ENCODE measurements at regions not wholly inside any gene's neighbourhood (a gene's known extent, or its start where the extent isn't known, plus 50 kb on each side); places are given as distances from the start of the nearest gene placed in this dataset.

DNA sequence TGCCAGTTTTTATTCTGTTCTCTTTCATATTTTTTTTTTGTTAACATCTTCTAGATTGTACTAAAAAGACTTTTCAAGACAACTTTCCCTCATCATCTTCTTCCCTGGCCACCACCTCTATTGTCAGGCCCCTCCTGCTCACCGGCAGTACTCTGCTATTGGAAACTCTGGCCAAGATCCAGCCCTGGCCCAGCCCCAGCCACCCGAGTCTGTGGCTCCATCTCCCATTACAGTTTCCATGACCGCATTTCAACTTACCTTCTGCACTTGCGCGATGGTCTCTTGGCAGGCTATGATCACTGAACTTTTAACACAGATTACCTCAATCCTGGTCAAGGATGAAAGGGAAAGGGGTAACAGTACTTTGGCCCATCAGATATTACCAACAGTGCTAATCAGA is 137.7 kb upstream of the POM121L12 start:
- no peak for DNase-seq (ENCODE audit: low read depth in 2 of 3, low spot score in 2 of 3)

- no peak for DNase-seq (ENCODE audit: low read depth in 2 of 3, low spot score in 2 of 3)
Measured at GRCh38 chr7:52897288-52897687, 138.1 kb upstream of the POM121L12 start.

GRCh38 chr7:52877240-52877639 is 158.2 kb upstream of the POM121L12 start:
- DNase-seq (ENCODE audit: low read depth in 2 of 3, low spot score in 2 of 3): no peak

- no peak for DNase-seq (ENCODE audit: low read depth in 2 of 3, low spot score in 2 of 3)
Measured at GRCh38 chr7:52876402-52876801, 159.0 kb upstream of the POM121L12 start.

DNA sequence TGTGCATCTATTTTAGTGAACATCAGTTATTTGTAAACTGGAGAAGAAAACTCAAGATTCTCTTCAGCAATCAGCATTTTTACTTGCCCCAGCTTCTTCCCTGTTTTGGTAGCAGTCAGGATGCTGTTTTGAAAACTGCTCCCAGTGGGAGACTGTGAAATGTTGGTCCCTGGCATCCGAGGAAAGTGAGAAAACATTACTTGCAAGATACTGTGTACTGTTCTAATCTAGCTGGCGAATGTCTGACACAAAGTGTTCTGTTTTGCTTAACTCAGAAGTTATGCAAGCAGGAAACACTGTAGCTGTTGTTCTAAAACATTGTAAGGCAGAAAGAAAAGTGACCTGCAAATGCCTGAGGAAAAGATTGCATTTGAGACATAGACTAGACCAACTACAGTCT is 171.8 kb upstream of the POM121L12 start:
- DNase-seq (ENCODE audit: low read depth in 2 of 3, low spot score in 2 of 3): no peak

- no peak for DNase-seq (ENCODE audit: low read depth in 2 of 3, low spot score in 2 of 3)
Measured at GRCh38 chr7:52862321-52862720, 173.1 kb upstream of the POM121L12 start.

- no peak for DNase-seq (ENCODE audit: low read depth in 2 of 3, low spot score in 2 of 3)
Measured at GRCh38 chr7:52857367-52857766, 178.1 kb upstream of the POM121L12 start.

- DNase-seq (ENCODE audit: low read depth in 2 of 3, low spot score in 2 of 3): no peak
Measured at GRCh38 chr7:52854681-52855080, 180.8 kb upstream of the POM121L12 start.

DNA sequence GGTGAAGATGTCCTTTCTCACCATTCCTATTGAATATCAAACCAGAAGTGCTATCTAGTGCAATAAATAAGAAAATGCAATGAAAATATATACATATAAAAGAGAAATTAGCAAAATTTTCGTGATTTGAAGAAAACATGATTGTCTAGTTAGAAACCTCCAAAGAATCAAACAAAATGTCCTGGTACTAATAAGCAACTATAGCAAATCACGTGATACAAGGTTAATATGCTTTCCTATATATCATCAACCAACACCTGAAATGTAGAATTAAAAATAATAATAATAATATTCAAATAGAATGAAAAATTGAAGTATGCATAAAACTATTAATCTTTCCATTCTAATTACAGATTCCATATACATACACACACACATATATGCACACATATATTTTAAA is 183.9 kb upstream of the POM121L12 start:
- no peak for DNase-seq (ENCODE audit: low read depth in 2 of 3, low spot score in 2 of 3)

- no peak for DNase-seq (ENCODE audit: low read depth in 2 of 3, low spot score in 2 of 3)
Measured at GRCh38 chr7:52843436-52843835, 192.0 kb upstream of the POM121L12 start.

GRCh38 chr7:52842202-52842900 is 193.1 kb upstream of the POM121L12 start:
- no peak for DNase-seq (ENCODE audit: low read depth in 2 of 3, low spot score in 2 of 3)

- DNase-seq (ENCODE audit: low read depth in 2 of 3, low spot score in 2 of 3): no peak
Measured at GRCh38 chr7:52838981-52839411, 196.4 kb upstream of the POM121L12 start.

- DNase-seq (ENCODE audit: low read depth in 2 of 3, low spot score in 2 of 3): no peak
Measured at GRCh38 chr7:52831321-52831720, 204.1 kb upstream of the POM121L12 start.

- no peak for DNase-seq (ENCODE audit: low read depth in 2 of 3, low spot score in 2 of 3)
Measured at GRCh38 chr7:52830801-52831200, 204.6 kb upstream of the POM121L12 start.

GRCh38 chr7:52826515-52827265 is 208.7 kb upstream of the POM121L12 start:
- DNase-seq (ENCODE audit: low read depth in 2 of 3, low spot score in 2 of 3): no peak

- no peak for DNase-seq (ENCODE audit: low read depth in 2 of 3, low spot score in 2 of 3)
Measured at GRCh38 chr7:52825611-52826010, 209.8 kb upstream of the POM121L12 start.

- DNase-seq (ENCODE audit: low read depth in 2 of 3, low spot score in 2 of 3): no peak
Measured at GRCh38 chr7:52811537-52811936, 223.9 kb upstream of the POM121L12 start.

- DNase-seq (ENCODE audit: low read depth in 2 of 3, low spot score in 2 of 3): no peak
Measured at GRCh38 chr7:52799817-52800216, 235.6 kb upstream of the POM121L12 start.

GRCh38 chr7:52797801-52798200 is 237.6 kb upstream of the POM121L12 start:
- DNase-seq (ENCODE audit: low read depth in 2 of 3, low spot score in 2 of 3): no peak

GRCh38 chr7:52794621-52795020 is 240.8 kb upstream of the POM121L12 start:
- DNase-seq (ENCODE audit: low read depth in 2 of 3, low spot score in 2 of 3): no peak

- DNase-seq (ENCODE audit: low read depth in 2 of 3, low spot score in 2 of 3): no peak
Measured at GRCh38 chr7:52791176-52791700, 244.2 kb upstream of the POM121L12 start.

DNA sequence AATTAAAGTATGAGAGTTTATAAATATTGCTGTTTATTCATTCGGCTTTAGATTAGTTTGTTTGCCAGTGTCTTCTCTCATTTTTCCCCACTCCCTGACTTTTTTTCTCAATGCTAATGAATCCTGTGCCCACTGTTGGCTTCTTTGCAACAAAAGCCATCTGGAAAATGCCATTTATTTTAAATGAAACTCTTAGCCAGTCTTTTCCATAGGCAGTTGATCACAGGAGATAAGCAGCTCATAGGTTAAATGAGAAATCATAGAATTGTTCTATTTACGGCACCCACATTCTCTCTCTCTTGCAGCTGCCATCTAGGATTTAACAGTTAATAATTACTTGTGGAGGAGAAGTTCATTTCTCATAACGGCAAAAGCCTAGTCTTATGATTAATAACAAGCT is 249.3 kb upstream of the POM121L12 start:
- no peak for DNase-seq (ENCODE audit: low read depth in 2 of 3, low spot score in 2 of 3)
